ENCODE measurements at regions not wholly inside any gene's neighbourhood (a gene's known extent, or its start where the extent isn't known, plus 50 kb on each side); places are given as distances from the start of the nearest gene placed in this dataset.

DNA sequence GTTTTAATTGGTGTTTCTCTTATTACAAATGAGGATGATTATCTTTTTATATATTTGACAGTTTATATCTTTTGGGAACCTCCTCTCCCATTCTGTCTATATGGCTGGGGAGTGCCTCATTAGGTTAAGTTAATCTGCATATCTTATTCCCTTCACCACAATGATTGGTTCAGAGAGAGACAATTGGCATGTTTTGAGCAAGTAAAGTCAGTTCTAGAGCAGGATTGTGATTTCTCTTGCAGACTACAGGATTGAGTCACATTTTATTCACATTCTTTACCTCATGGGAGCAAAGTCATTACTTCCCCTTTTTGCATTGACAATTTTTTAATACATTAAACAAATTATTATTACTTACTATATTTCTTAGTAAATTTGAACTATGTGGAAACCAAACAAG, 345.6 kb downstream of the MDFIC start:
- TF ChIP-seq EZH2 (IDR thresholded peaks at IDR 0.05; ENCODE audit: low read depth) (no peak), CTCF (conservative IDR thresholded peaks at IDR 0.05) (no peak)

Measured in PC-9 (cell line).